MM.1S (cell line): ENCODE measurements at regions not wholly inside any gene's neighbourhood (a gene's known extent, or its start where the extent isn't known, plus 50 kb on each side); places are given as distances from the start of the nearest gene placed in this dataset.

Experiments used
- CTCF ChIP-seq: fragments of 300-600 bp; sonication (generic); IDR thresholded peaks from 2 replicates; pipeline ENCODE4 v1.5.1; 2016; ENCODE audit warnings: antibody characterized with exemption, low read length, mixed read lengths
- EZH2 ChIP-seq: fragments of 300-600 bp; sonication (generic); optimal IDR thresholded peaks from 2 replicates; pipeline ENCODE3; 2017; ENCODE audit warnings: low read depth, mild to moderate bottlenecking, antibody characterized with exemption, low read length, mixed read lengths

- TF ChIP-seq EZH2 (no peak), CTCF (no peak)
Measured at GRCh38 chr11:92781151-92781550, 188.3 kb upstream of the MTNR1B start.
